T-helper 22 cell (primary cell): ENCODE measurements at regions not wholly inside any gene's neighbourhood (a gene's known extent, or its start where the extent isn't known, plus 50 kb on each side); places are given as distances from the start of the nearest gene placed in this dataset.
"Not testable (repeated sequence)": the region's sequence is repeated elsewhere in the genome, so short reads cannot be mapped to it uniquely, and the experiment has no call there.

ENCODE experiments used
- DNase-seq: peaks from one replicate; pipeline ENCODE4 v3.0.0-alpha.2; 2020; ENCODE audit warnings: low read depth

DNA sequence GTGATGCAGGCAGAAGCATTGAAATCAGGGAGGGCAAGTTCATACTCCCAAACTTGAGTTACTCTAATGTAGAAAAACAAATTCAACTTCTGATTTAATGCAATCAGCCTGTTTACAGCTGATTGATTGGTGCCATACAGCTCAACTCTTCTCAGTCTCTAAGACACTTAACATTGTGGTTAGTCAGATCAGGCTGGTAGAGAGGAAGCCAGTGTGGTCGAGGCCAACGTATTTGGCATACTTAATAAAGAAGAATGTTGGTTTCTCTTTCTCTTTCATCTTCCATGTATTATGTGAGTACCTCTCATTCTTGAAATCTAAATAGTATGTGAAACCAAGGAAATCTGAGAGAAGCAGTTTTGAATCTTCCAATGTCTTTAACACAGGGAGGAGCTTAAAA, 255.0 kb upstream of the SLITRK1 start:
- peak; percentile 42 for DNase-seq

DNA sequence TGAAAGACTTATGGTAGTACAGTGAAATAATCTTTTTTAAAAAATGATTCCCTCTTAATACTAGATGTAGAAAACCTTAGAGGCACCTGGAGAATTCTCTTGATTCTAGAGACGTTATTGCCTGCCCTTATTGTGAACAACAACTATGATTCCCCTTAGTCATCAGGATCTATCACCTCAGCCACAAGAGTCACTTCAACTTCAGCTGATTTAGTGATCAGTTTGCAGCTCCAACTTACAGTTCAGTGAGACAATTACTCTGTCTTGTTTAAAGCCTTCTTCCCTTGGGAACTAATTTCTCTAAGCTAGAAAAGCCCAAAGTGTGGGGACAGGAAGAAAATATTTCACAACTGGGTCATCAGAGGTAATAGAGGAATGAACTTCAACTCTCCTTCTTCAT, 254.3 kb upstream of the SLITRK1 start:
- DNase-seq, result no peak

DNA sequence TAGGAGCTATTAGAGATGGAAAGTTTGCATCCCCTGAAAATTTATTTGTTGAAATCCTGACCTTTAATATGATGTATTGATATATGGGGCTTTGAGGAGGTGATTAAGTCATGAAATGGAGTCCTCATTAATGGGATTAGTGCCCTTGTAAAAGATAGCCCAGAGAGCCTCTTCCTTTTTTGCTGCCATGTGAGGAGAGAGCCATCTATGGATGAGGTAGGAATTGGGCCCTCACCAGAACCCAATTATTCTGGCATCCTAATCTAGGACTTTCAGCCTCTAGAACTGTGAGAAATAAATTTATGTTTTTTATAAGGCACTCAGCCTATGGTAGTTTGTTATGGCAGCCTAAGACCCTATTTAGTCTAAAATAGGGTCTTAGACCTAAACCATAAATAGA, 250.2 kb upstream of the SLITRK1 start:
- DNase-seq, result no peak

DNA sequence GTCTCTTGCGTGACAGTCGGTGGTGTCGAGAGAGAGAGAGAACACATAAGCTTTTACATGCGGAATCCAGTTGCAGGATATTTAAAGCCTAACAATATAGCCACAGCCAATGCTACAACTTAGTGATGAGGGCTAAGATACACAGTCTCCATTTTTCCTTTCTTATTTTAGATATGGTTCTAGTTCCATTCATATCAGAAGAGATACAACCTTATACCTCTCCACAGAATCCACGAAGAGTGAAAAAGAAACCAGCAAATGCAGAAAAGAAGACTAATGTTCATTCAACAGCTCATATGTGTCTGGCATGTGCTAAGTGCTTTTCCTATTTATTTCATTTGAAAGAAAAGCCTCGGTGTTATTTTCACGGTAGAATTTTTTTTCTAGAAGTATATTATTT, 249.0 kb upstream of the SLITRK1 start:
- DNase-seq, result no peak

DNA sequence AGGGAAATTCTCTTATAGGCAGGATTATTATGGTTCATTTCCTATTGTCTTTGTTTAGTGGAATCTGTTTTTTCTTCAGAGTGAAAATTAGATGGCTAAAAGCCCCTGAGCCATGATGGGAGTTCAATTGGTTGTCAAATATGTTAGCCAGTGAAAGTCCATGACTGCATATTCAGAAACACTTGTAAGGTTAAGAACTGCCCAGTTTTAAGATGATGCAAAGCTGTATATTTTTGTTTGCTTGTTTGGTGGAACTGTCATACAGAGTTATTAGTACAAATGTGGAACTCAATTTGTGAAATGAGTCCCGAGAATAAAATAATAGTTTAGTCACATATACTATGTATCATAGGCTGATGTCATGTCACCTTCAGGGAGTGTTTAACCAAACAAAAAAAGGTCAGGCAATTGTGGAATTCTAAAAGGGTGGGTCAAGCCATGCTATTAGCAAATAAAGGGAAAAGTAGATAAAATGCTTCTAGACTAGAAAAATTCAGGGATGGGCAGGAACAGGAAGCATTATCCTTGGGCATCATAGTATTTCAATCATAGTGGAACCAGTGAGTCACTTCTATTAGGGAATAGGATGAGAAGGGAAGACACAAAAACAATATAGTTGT, 248.3 kb upstream of the SLITRK1 start:
- DNase-seq, result no peak

DNA sequence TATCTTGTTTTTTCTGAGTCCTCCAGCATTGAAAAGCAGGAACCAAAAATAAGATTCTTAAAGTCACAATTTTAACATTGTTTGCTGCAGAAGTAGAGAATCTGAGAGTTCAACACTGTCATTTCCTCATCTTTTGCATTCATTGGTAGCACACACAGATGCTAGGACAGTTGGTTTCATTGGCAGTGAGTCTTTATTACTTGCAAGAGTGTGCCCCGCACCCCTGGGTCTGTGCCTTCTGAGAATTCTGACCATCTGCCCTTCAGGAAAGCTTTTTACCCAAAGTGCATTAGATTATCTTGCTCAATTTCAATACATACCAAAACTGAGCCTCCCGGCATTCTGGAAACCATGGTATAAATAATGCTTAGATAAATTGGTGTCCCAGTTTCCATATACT, 247.7 kb upstream of the SLITRK1 start:
- DNase-seq, result no peak

DNA sequence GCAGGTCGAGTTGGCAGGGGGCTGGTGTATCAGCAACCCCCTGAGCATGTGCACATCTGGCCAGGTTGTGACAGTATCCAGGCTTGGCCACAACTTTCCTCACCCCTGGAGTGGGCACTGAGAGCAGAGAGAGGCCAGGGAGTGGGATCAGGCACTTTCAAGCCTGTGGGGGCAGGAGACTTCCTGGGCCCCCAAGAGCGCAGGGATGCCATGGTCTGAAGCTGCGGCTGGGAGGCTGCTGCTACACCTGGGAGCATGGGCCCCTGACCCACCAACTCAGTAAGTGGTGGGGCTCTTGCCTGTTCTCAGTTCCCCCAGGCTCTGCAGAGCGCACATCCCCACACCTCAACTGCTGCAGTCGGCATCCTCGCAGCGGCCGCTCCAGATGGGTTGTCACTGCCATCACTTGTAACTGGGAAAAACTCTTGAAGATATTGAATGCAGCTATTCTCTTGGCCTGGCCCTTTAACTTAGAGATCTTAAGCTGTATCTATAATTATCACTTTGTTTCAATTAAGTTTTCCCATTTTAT, 245.4 kb upstream of the SLITRK1 start:
- no peak for DNase-seq

DNA sequence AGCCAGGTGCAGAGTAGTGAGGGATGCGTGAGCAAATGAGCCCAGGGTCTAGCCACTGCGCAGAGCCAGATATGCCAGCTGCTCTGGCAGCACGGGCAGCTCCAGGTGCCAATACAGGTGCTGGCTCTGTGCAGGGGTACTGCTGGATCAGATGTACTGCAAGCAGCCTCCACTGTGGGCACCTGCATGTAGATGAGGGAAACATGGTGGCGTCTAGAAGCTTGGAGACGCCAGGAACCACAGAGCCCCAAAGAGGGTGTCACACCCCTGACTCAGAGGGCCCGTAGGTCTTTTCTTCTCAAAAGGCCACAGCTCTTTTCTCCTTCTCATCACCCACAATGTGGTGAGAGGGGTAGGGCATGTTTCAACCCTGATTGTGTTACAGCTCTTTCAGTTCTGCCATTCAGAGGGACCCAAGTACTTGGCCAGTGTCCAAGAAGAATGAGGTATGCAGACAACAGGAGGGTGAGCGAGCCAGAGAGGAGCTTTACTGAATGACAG, 244.4 kb upstream of the SLITRK1 start:
- DNase-seq, result no peak

DNA sequence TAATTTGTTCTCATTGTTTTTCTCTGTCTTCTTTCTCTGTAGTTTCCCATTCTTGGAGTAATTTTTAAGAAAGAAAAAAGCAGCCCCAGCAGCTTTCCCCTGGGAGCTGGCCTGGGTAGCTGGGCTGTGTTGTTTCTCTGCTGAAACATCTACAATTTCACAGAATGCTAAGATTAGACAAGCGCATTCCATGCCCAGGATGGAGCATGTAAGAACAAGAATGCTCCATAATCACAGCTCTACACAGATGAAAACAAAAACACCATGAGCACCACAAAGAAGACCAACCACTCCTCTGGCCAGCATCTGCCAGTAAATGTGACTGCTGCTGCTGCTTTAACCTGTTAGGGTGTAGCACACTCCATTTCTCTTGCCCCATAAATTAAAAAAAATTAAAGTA, 239.2 kb upstream of the SLITRK1 start:
- no peak for DNase-seq

DNA sequence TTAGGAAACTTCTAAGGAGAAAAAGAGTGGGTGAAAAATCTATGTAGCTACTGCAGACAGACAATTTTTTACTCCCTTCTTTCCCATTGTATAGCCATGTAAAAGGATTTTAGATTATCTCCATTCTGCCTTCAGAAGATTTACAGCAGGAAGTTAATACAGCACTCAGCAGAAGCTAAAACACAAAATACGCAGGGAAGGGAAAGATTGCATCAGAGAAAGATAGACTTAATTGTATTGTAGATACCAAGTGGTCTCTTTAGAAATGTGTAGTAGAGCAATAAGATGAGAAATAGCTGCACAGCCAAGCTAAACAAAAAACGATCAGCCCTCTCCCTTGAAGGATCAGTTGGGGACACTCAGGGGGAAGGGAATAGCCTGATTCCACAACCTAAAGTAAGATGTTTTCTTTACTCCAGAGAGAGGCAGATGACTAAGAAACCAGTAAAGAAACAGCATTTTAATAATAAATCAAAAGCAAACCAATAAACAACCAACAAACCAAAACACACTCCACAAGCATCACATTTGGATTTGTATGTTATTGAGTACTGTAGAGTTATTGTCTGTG, 236.7 kb upstream of the SLITRK1 start:
- DNase-seq, result no peak

DNA sequence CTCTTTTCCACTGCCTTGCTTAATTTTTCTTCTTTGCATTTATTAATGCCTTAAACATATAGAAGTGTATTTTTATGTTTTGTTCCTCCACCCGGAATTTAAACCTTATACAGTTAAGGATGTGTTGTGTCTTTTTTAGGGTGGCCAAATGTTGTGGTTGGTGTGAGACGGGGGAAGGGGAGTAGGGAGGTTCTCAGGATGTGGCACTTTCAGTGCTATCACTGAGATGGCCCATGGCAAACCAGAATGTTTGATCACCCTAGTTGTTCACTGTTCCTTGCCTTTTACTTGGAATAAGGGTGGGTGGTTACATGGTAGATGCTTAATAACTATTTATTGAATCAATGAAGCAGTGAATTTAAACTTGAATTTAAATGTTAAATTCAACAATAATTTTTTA, 216.0 kb upstream of the SLITRK1 start:
- DNase-seq, result no peak

DNA sequence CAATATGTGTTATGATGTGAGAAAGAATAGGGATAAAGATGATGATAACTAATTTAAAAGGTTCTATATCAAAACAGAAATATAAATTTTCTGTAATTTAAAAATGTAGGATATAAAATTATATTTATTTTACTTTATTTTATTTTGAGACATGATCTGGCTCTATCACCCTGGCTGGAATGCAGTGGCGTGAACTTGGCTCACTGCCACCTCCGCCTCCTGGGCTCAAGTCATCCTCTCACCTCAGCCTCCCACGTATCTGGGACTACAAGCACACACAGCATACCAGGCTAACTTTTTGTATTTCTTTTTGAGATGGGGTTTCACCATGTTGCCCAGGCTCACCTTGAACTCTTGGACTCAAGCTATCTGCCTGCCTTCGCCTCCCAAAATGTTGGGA, 214.9 kb upstream of the SLITRK1 start:
- DNase-seq, result no peak

DNA sequence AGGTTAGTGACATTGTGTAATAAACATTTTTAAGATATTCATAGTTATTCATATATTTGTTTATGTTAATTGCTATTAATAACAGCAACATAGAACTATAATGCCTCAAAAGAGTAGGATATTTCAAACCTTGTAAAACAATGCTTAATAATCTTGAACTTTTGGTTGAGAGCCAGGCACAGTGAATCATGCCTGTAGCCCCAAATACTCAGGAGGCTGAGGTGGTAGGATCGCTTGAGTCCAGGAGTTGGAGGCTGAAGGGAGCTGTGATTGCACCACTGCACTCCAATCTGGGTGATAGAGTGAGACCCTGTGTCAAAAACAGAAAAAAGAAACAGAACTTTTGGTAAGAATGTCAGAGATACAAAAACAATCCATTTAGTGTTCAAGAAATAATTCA, 213.9 kb upstream of the SLITRK1 start:
- DNase-seq, result no peak

DNA sequence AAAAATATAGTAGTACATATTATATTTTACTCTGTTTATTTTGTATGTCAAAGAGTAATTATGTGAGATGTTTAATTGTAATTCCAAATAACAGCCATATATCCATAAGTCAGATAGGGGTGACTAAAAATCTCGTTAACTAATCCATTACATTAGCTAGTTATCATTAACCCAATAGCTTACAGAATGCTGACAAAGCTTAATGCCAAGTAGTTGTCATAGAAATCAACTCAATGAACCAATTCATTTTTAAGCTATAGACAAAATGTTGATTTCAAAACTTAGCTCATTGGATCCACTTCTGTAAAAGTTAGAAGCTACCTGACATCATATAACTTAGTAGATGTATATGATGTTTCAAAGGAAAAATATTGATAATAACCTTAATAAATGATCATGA, 206.7 kb upstream of the SLITRK1 start:
- no peak for DNase-seq

DNA sequence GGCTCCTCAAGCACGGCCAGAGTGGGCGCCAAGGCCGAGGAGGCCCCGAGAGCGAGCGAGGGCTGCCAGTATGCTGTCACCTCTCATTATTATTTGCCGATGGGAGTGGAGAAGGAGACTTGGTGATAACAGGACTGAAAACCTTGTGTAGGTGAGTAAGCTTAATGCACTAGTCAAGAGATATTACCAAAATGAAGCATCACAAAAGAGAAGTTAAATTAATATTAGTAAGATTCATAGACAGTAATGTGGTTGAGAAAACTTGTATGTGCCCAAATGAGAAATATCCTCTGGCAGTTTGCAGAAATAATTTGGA, 204.5 kb upstream of the SLITRK1 start:
- DNase-seq, result no peak

DNA sequence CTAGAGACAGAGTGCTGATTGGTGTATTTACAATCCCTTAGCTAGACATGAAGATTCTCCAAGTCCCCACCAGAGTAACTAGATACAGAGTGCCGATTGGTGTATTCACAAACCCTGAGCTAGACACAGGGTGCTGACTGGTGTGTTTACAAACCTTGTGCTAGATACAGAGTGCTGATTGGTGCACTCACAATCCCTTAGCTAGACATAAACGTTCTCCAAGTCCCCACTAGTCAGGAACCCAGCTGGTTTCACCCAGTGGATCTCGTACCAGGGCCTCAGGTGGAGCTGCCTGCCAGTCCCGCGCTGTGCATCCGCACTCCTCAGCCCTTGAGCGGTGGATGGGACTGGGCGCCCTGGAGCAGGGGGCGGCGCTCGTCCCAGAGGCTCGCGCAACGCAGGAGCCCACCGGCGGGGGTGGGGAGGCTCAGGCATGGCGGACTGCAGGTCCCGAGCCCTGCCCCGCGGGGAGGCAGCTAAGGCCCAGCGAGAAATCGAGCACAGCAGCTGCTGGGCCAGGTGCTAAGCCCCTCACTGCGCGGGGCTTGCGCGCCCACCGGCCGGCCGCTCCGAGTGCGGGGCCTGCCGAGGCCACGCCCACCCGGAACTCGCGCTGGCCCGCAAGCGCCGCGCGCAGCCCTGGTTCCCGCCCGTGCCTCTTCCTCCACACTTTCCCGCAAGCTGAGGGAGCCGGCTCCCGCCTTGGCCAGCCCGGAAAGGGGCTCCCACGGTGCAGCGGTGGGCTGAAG, 204.0 kb upstream of the SLITRK1 start:
- not testable (repeated sequence) for DNase-seq

DNA sequence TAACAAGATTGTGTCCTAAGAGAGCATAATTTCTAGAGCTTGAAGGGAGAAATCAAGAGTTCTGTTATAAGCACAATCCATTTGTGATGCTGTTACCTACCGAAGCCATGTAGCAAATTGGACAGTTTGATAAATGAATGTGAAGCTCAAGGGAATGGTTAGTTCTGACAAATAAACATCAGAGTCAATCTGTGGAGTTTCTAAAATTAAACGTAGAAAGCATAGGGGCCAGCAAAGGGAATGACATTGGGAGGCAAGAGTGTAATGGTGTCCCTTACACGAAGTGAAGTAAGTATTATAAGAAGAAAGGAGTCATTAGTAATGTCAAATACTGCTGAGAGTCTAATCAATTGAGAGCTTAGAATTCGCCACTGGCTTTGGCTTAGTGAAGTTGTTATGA, 200.2 kb upstream of the SLITRK1 start:
- no peak for DNase-seq

DNA sequence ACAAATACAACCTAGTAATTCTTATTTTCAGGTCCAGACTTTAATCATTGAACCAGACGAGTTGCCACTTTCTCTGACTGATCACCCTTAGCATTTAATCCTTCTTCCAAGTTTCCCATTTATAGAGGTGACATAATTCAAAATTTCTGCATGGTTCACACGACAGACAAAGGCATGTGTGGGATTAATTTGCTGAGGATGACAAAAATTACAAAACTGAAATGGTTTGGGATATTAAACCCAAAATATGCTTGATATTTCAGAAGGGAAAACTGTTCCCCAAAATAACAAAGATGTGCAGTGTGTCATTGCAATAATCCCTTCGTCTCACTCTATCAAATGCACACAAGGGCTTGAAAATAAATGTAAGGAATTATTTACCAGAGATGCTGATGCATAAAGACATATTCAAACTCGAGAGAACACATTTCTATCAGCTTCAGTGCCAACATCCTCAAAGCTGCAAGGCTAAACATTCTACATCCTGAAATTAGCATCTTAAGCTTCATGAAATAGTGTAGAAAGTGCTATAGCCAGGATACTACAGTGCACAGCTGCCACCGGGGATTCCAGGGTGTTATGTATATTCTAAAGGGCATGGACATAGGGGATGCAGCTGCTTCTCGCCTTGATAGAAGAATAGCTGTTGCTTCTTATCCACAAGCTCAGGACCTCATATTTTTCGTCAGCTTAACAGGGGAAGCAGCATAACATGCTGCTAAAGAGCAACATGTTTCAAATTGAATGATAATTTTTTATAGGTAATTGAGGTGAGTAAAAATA, 198.7 kb upstream of the SLITRK1 start:
- DNase-seq, result no peak

DNA sequence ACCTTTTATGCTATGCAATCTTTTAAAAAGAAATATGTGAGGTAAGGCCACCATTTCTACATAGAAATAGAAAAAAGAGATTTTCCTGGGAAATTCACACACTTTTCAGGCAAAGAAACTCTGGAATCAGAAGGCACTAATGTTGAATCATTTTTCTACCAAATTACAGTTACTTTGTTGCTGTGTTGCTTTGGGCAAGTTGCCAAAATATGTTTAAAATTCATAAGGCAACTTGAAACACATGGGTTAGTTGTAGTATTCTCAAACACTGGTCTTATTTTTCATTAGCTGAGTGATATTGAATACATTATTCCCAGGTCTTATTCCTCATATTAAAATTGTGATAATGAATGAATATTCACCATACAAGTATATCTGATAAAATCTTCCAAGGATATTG, 195.0 kb upstream of the SLITRK1 start:
- DNase-seq, result no peak

DNA sequence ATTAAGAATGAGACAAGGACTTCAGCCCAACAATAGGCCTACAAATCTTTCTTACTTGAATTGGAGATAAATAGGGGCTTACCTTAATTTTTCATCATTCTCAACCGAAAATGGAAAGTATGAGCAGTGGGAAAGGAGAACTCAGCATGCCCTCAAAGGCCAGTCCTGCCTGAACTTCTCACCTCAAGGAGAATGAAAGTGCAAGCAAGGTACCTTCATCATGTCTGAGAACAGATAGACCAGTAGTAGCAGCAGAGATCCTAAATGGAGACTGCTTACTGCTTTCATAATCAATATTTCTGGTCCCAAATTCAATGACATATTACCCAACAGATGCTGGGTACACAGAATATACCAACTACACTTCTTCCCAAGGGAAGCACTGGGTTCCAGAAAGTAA, 194.0 kb upstream of the SLITRK1 start:
- no peak for DNase-seq

DNA sequence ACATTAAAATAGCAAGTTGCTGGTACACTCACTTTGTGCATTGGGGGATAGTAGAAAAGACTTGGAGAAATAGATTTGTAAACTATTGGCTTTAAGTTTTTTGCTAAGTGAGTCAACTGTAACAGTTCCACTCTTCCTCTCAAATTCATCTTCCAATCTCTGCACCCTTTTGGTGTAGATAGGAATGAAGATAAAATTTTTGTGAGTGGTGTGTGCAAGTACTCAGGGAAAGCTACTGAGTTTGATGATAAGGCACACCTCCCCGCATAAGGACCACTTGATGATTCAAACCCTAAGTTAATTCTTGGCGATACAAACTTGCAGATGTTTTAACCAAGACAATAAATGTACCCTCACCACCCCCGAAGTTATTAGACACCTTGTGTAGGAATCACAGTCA, 168.3 kb upstream of the SLITRK1 start:
- no peak for DNase-seq

DNA sequence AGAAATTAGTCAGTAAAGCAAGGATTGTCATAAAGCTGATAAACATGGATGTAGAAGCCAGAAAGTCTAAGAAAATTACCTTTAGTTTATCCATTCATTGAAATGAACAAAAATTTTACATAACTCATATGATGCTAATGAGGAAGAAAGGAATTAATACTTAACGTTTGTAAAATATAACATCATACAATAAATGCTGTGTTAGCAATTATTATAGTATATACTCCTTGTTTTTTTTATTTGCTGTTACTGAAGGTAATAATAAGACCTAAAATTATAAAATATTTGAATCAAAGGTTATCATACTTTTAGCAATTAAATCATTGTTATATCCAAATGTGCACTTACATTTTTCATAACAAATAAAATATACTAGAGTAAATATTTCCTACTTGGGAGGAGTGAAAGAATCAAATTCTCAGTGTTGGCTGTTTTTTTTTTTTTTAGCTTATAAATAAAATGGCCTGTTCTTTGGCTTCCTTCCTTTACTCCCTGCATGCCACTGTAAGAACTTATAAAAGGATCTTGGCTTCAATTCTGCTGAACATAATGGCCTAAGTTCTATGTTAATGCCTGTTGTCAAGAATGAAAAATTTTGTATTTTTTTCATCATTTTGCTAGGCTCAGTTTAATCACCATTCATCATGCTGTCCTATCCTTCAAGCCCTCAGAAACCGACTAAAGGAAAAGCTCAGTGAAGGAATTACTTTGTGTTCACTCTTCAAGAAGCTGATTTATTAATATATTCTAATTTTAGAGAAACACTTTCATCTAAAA, 167.4 kb upstream of the SLITRK1 start:
- DNase-seq, result no peak
